A549 (cell line): ENCODE measurements at regions not wholly inside any gene's neighbourhood (a gene's known extent, or its start where the extent isn't known, plus 50 kb on each side); places are given as distances from the start of the nearest gene placed in this dataset.
A peak's percentile ranks its signal among the peaks of the same experiment; 100 is the strongest.
"Not testable (repeated sequence)": the region's sequence is repeated elsewhere in the genome, so short reads cannot be mapped to it uniquely, and the experiment has no call there.

Source experiments
- ATAC-seq, 2 experiments: fragments of 200-7000 bp in 1 of 2; fragments of >200 bp in 1 of 2; cut with Nextera tagmentation in 1 of 2; cut with Tn5 transposase in 1 of 2; 3 replicates each; pipeline versions ENCODE4 v1.8.0 to v1.9.1; 2018 to 2020; ENCODE audit warnings: mild to moderate bottlenecking in 1 of 2, moderate library complexity in 1 of 2
- CTCF ChIA-PET: fragments of 300-600 bp; sonication (Branson Sonifier 250); formaldehyde crosslinking; extraction: SDS; loops from one replicate; lab custom pipeline; 2021; ENCODE audit warnings: antibody characterized with exemption, inconsistent platforms; lab: Yijun Ruan, JAX
- POLR2A ChIA-PET: fragments of 350-600 bp; formaldehyde crosslinking; extraction: SDS; loops from one replicate; lab custom pipeline; 2021; ENCODE audit warnings: antibody characterized with exemption, inconsistent platforms; lab: Yijun Ruan, JAX
- DNase-seq, 2 experiments: peaks; one replicate each; pipeline versions ENCODE4 v3.0.0 to v3.0.0-alpha.2; 2011 to 2016; ENCODE audit warnings: low read depth in 1 of 2, low spot score in 1 of 2
- FAIRE-seq: peaks from 2 replicates; lab custom pipeline; 2011; peaks lifted over from hg19 to GRCh38; lab: Jason Lieb, UNC
- H3K27ac ChIP-seq, 2 experiments: fragments of >200 bp; sonication (Bioruptor Twin); formaldehyde crosslinking; 3 replicates each; pipeline ENCODE4 v1.5.1; 2016 to 2017
- H3K4me1 ChIP-seq: fragments of >200 bp; sonication (Bioruptor Twin); formaldehyde crosslinking; 3 replicates; pipeline ENCODE4 v1.6.1; 2016
- H3K4me2 ChIP-seq: fragments of >200 bp; sonication (Bioruptor Twin); formaldehyde crosslinking; 3 replicates; pipeline ENCODE4 v1.6.1; 2016
- H3K4me3 ChIP-seq: fragments of >200 bp; sonication (Bioruptor Twin); formaldehyde crosslinking; 3 replicates; pipeline ENCODE4 v1.5.1; 2016
- H3K9me3 ChIP-seq: fragments of >200 bp; sonication (Bioruptor Twin); formaldehyde crosslinking; 3 replicates; pipeline ENCODE4 v1.6.1; 2016
- CEBPB ChIP-seq, 2 experiments: fragments of >200 bp in 1 of 2; sonication (Bioruptor Twin) in 1 of 2; formaldehyde crosslinking in 1 of 2; IDR thresholded peaks; 2 replicates each; pipeline ENCODE4 v1.6.1; 2012 to 2016
- ELK1 ChIP-seq: fragments of 150-350 bp; IDR thresholded peaks from 2 replicates; pipeline ENCODE4 v1.6.1; 2014; ENCODE audit warnings: low read depth, mild to moderate bottlenecking, low read length
- FOSB ChIP-seq: fragments of 250-450 bp; sonication (Bioruptor Pico); IDR thresholded peaks from 2 replicates; pipeline ENCODE4 v1.5.0; 2020; ENCODE audit warnings: mild to moderate bottlenecking, moderate library complexity
- FOXS1 ChIP-seq: fragments of 250-450 bp; sonication (Bioruptor Pico); IDR thresholded peaks from 2 replicates; pipeline ENCODE4 v1.5.0; 2020; ENCODE audit warnings: mild to moderate bottlenecking, moderate library complexity
- HES2 ChIP-seq: fragments of >200 bp; sonication (Bioruptor Twin); formaldehyde crosslinking; IDR thresholded peaks from 2 replicates; pipeline ENCODE4 v1.6.1; 2016
- HMGXB4 ChIP-seq: fragments of 250-450 bp; sonication (Bioruptor Pico); IDR thresholded peaks from 2 replicates; pipeline ENCODE4 v1.5.0; 2021; ENCODE audit warnings: mild to moderate bottlenecking, moderate library complexity, borderline replicate concordance
- HOXB5 ChIP-seq: fragments of 250-450 bp; sonication (Bioruptor Pico); IDR thresholded peaks from 2 replicates; pipeline ENCODE4 v1.5.0; 2020; ENCODE audit warnings: mild to moderate bottlenecking, moderate library complexity
- JUN ChIP-seq, 2 experiments: fragments of >200 bp; sonication (Bioruptor Twin); formaldehyde crosslinking; IDR thresholded peaks; 2 replicates in 1 of 2; 3 replicates in 1 of 2; pipeline ENCODE4 v1.6.1; 2016 to 2017
- MAFK ChIP-seq: fragments of 450-650 bp; IDR thresholded peaks from 2 replicates; pipeline ENCODE4 v1.6.1; 2014; ENCODE audit not compliant: partially characterized antibody
- MAZ ChIP-seq: fragments of 150-350 bp; IDR thresholded peaks from 2 replicates; pipeline ENCODE4 v1.6.1; 2014; ENCODE audit warnings: antibody characterized with exemption, low read depth, low read length, borderline replicate concordance
- NR3C1 ChIP-seq: fragments of >200 bp; sonication (Bioruptor Twin); formaldehyde crosslinking; IDR thresholded peaks from 3 replicates; pipeline ENCODE4 v1.6.1; 2017
- PHF8 ChIP-seq: fragments of 200-600 bp; sonication (generic); IDR thresholded peaks from 2 replicates; pipeline ENCODE4 v1.6.1; 2016; ENCODE audit warnings: low read depth, mild to moderate bottlenecking, antibody characterized with exemption, moderate library complexity, borderline replicate concordance
- POLR2A ChIP-seq: IDR thresholded peaks from 2 replicates; pipeline ENCODE4 v1.6.1; 2012; ENCODE audit warnings: mild to moderate bottlenecking, low read length
- RCOR1 ChIP-seq: fragments of 150-350 bp; IDR thresholded peaks from 2 replicates; pipeline ENCODE4 v1.6.1; 2014; ENCODE audit warnings: antibody characterized with exemption, low read length, low read depth
- RNF2 ChIP-seq: fragments of 200-600 bp; sonication (generic); IDR thresholded peaks from 2 replicates; pipeline ENCODE4 v1.6.1; 2016; ENCODE audit warnings: low read depth, mild to moderate bottlenecking, antibody characterized with exemption, moderate library complexity, borderline replicate concordance
- ZNF302 ChIP-seq: fragments of 250-450 bp; sonication (Bioruptor Pico); IDR thresholded peaks from 2 replicates; pipeline ENCODE4 v1.9.0; 2021; ENCODE audit warnings: inconsistent platforms, mild to moderate bottlenecking, moderate library complexity
- WGBS: methylation state at CpG from one replicate; pipeline ENCODE4 v1.1.6; 2017; ENCODE audit errors: missing lambda C conversion rate; 5-methylcytosine and 5-hydroxymethylcytosine counted together

- ATAC-seq (no peak), FAIRE-seq (no peak), DNase-seq (no peak)
- Histone ChIP-seq H3K4me2 (no peak overlapping the region), H3K4me1 (no peaks in the 10 kb centered on the region), H3K4me3 (no peak overlapping the region), H3K9me3 (no peaks in the 10 kb centered on the region), H3K27ac (no peak overlapping the region)
- CTCF ChIA-PET = no interaction called here
- POLR2A ChIA-PET = no interaction called here
- no peak for TF ChIP-seq CEBPB (IDR thresholded peaks at IDR 0.05)
- TF ChIP-seq, all 56 proteins: peak for 0
Observed at GRCh38 chr4:165803005-165803404, 70.0 kb upstream of the TLL1 start.

- FAIRE-seq (no peak), DNase-seq (no peak), ATAC-seq (no peak)
- H3K4me1 ChIP-seq = no peaks in the 10 kb centered on the region
- CTCF ChIA-PET = no interaction called here
- H3K4me3 ChIP-seq = no peak overlapping the region
- POLR2A ChIA-PET = no interaction called here
- H3K27ac ChIP-seq = no peak overlapping the region
- no peak overlapping the region for H3K4me2 ChIP-seq
- TF ChIP-seq FOSB (CRISPR knock-in tag) = no peak
- peak; percentile 26 for TF ChIP-seq MAFK
- H3K9me3 ChIP-seq = no peaks in the 10 kb centered on the region
Observed at GRCh38 chr4:165805406-165805805, 67.6 kb upstream of the TLL1 start.

- FAIRE-seq = no peak
- no peak for ATAC-seq
- DNase-seq = no peak
- peak; percentile 50 for TF ChIP-seq MAFK
- TF ChIP-seq FOSB (CRISPR knock-in tag) = no peak
- POLR2A ChIA-PET = no interaction called here
- Histone ChIP-seq H3K4me2 (no peak overlapping the region), H3K9me3 (no peaks in the 10 kb centered on the region), H3K4me1 (no peaks in the 10 kb centered on the region), H3K27ac (no peak overlapping the region), H3K4me3 (no peak overlapping the region)
- CTCF ChIA-PET = no interaction called here
Observed at GRCh38 chr4:165806613-165807012, 66.4 kb upstream of the TLL1 start.

- Histone ChIP-seq H3K4me1 (no peaks in the 10 kb centered on the region), H3K4me2 (no peak overlapping the region), H3K9me3 (no peaks in the 10 kb centered on the region), H3K4me3 (no peak overlapping the region), H3K27ac (no peak overlapping the region)
- ChIA-PET CTCF (no interaction called here), POLR2A (no interaction called here)
- 26% methylated on average over 2 of the region's 2 CpGs for WGBS
- TF ChIP-seq MAZ (no peak), ELK1 (no peak)
- no peak for ATAC-seq
- no peak for DNase-seq
- no peak for FAIRE-seq
Observed at GRCh38 chr4:165810726-165811125, 62.3 kb upstream of the TLL1 start.

GRCh38 chr4:165813606-165814005, 59.4 kb upstream of the TLL1 start:
- ChIA-PET POLR2A (no interaction called here), CTCF (no interaction called here)
- FAIRE-seq (no peak), DNase-seq (no peak), ATAC-seq (no peak)
- Histone ChIP-seq H3K4me3 (no peak overlapping the region), H3K4me1 (no peaks in the 10 kb centered on the region), H3K9me3 (no peaks in the 10 kb centered on the region), H3K4me2 (no peak overlapping the region), H3K27ac (no peak overlapping the region)
- TF ChIP-seq FOXS1 (CRISPR knock-in tag) (no peak), RCOR1 (no peak), NR3C1 (no peak)

GRCh38 chr4:165814256-165815020, 58.6 kb upstream of the TLL1 start:
- TF ChIP-seq ZNF302 (CRISPR knock-in tag) = no peak
- no peak for TF ChIP-seq HOXB5 (CRISPR knock-in tag)
- TF ChIP-seq POLR2A = no peak
- no peak for TF ChIP-seq HMGXB4
- no peak for TF ChIP-seq HES2
- TF ChIP-seq RNF2 = no peak
- TF ChIP-seq PHF8 = no peak
- no peak for TF ChIP-seq RCOR1
- TF ChIP-seq JUN (IDR thresholded peaks at IDR 0.05) = no peak
- Histone ChIP-seq H3K4me3 (no peak overlapping the region), H3K4me1 (no peaks in the 10 kb centered on the region), H3K4me2 (no peak overlapping the region), H3K27ac (no peak overlapping the region), H3K9me3 (no peaks in the 10 kb centered on the region)
- no peak for ATAC-seq
- ChIA-PET POLR2A (no interaction called here), CTCF (no interaction called here)
- no peak for DNase-seq
- 65% methylated on average over 4 of the region's 4 CpGs for WGBS
- FAIRE-seq = no peak

GRCh38 chr4:165819126-165819525, 53.9 kb upstream of the TLL1 start:
- H3K9me3 ChIP-seq, H3K4me1 ChIP-seq, POLR2A ChIA-PET, FAIRE-seq, DNase-seq, H3K4me3 ChIP-seq, H3K27ac ChIP-seq, H3K4me2 ChIP-seq, ATAC-seq, CTCF ChIA-PET: not testable (repeated sequence)
- no CpG with 5 or more reads among the region's 6 CpGs for WGBS
